ENCODE measurements at regions not wholly inside any gene's neighbourhood (a gene's known extent, or its start where the extent isn't known, plus 50 kb on each side); places are given as distances from the start of the nearest gene placed in this dataset.
A peak's percentile ranks its signal among the peaks of the same experiment; 100 is the strongest.

GRCh38 chr19:30920222-30920621 is 429.0 kb downstream of the TSHZ3 start:
- TF ChIP-seq, protein P1, sequence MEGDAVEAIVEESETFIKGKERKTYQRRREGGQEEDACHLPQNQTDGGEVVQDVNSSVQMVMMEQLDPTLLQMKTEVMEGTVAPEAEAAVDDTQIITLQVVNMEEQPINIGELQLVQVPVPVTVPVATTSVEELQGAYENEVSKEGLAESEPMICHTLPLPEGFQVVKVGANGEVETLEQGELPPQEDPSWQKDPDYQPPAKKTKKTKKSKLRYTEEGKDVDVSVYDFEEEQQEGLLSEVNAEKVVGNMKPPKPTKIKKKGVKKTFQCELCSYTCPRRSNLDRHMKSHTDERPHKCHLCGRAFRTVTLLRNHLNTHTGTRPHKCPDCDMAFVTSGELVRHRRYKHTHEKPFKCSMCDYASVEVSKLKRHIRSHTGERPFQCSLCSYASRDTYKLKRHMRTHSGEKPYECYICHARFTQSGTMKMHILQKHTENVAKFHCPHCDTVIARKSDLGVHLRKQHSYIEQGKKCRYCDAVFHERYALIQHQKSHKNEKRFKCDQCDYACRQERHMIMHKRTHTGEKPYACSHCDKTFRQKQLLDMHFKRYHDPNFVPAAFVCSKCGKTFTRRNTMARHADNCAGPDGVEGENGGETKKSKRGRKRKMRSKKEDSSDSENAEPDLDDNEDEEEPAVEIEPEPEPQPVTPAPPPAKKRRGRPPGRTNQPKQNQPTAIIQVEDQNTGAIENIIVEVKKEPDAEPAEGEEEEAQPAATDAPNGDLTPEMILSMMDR (IDR thresholded peaks at IDR 0.05): no peak
- no peak overlapping the region for H3K4me3 Mint-ChIP-seq
- DNase-seq: no peak

DNA sequence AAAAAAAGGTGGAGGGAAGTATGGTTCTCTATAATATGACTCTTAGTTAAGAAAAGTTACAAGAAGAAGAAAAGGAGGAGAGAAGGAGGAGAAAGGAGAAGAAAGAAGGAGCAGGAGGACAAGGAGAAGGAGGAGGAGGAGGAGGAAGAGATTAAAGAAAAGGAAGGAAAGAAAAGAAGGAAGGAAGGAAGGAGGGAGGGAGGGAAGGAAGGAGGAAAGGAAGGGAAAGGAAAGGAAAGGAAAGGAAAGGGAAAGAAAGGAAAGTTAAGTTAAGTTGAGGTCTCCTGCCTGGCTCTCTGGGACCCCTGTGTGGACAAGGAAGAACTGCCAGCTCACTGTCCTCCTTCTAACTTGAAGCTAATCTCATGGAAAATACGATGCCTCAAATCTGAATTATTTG is 429.5 kb downstream of the TSHZ3 start:
- TF ChIP-seq, protein P1 (IDR thresholded peaks at IDR 0.05): no peak
- peaks cover 13% of the 10 kb centered on the region for H3K4me1 Mint-ChIP-seq
- peaks cover 19% of the 10 kb centered on the region for H3K27me3 Mint-ChIP-seq (ENCODE audit: low read depth, poor library complexity)
- no peak for DNase-seq
- no peaks in the 10 kb centered on the region for H3K9me3 Mint-ChIP-seq
- H3K4me3 Mint-ChIP-seq: no peak overlapping the region
- H3K36me3 Mint-ChIP-seq (ENCODE audit: low read depth): no peaks in the 10 kb centered on the region
- H3K27ac Mint-ChIP-seq: no peak overlapping the region

More at GRCh38 chr19:30920222-30920621, 429.0 kb downstream of the TSHZ3 start:
- Mint-ChIP-seq H3K4me1 (peaks cover 9% of the 10 kb centered on the region), H3K27ac (no peak overlapping the region), H3K9me3 (no peaks in the 10 kb centered on the region), H3K27me3 (ENCODE audit: low read depth, poor library complexity) (peaks cover 19% of the 10 kb centered on the region), H3K36me3 (ENCODE audit: low read depth) (no peaks in the 10 kb centered on the region)

DNA sequence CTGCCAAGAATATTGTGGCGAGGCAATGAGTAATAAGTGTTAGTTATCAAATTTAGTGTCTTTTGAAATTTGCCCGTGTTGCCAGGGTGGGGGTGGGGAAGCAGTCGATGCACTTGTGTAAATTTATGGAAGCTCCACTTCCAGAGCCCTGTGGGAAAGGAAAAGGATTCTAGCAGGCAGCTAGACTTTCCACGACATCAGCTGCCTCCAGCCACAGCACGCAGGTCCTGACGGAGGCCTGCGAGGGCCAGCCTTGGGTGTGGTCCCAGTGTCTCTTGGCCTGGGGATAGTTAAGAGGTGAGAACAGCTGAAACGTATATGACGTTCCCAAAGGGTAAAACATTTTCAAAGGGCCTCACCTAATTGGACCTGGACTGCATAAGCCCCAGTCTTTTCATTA is 433.0 kb downstream of the TSHZ3 start:
- Mint-ChIP-seq H3K36me3 (ENCODE audit: low read depth) (no peaks in the 10 kb centered on the region), H3K9me3 (no peaks in the 10 kb centered on the region), H3K4me1 (peaks cover 32% of the 10 kb centered on the region), H3K4me3 (no peak overlapping the region), H3K27me3 (ENCODE audit: low read depth, poor library complexity) (peaks cover 16% of the 10 kb centered on the region), H3K27ac (no peak overlapping the region)
- TF ChIP-seq, protein P1 (IDR thresholded peaks at IDR 0.05): no peak
- no peak for DNase-seq

DNA sequence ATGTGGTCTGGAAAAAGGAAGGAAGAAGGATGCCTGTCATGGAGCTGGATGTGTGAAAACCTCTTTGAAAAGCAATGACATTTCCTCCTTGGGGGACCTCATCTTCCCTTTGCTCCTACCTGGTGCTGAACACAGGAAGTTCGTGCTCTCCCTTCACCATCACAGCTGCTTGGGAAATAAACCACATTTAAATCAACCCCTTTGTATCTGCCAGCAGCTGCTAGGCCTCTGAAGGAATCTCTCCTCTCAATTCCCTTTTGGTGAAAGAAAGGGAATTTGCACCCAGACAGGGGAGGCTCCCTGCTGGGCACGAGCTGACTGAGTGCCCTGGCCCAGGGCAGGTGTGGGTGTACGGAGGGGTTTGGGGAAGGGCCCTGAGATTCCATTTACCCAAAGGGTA is 437.7 kb downstream of the TSHZ3 start:
- TF ChIP-seq, protein P1 (IDR thresholded peaks at IDR 0.05): no peak
- Mint-ChIP-seq H3K27ac (no peak overlapping the region), H3K9me3 (no peaks in the 10 kb centered on the region), H3K4me1 (peaks cover 68% of the 10 kb centered on the region), H3K27me3 (ENCODE audit: low read depth, poor library complexity) (peaks cover 3% of the 10 kb centered on the region), H3K4me3 (no peak overlapping the region), H3K36me3 (ENCODE audit: low read depth) (no peaks in the 10 kb centered on the region)
- DNase-seq: no peak

DNA sequence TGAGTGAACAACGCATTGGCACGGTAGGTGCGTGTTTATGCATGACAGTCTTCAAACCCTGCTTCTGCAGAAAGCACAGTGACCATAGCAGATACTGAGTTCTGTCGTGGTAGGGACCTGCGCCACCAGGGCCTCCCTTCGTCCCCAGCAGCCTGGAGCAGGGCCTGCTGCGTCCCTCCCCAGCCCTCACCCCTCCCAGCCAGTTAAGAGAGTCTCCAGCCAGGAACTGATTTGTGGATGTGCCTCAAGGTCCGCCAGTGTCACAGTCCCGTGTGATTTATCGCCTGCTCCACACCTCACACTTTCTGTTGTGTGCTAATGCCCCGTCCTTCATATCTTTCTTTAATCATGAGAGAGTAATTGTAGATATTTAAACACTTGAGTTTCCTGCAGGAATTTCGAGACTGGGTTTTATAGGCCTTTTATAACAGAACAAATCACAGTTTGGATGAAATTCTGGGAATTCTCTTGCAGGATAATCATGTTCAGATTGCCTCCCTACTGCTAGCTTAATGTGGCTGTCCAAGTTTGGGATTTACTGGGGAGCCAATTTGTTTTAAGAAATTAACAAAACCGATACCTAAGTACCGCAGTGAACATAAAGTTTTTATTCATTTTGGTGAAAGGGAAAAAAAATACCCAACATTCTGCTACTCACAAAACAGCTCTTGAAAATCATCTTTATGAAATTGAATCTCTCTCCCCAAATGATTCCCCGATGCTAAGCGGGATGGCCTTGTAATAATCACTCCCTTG is 438.6 kb downstream of the TSHZ3 start:
- Mint-ChIP-seq H3K36me3 (ENCODE audit: low read depth) (no peaks in the 10 kb centered on the region), H3K27me3 (ENCODE audit: low read depth, poor library complexity) (peaks cover 3% of the 10 kb centered on the region), H3K4me1 (peaks cover 63% of the 10 kb centered on the region), H3K4me3 (no peak overlapping the region), H3K9me3 (no peaks in the 10 kb centered on the region), H3K27ac (peak overlapping the region; percentile 12)
- TF ChIP-seq, protein P1 (IDR thresholded peaks at IDR 0.05): no peak
- DNase-seq: peak; percentile 45

- Mint-ChIP-seq H3K4me1 (peaks cover 50% of the 10 kb centered on the region), H3K4me3 (no peak overlapping the region), H3K27ac (no peak overlapping the region), H3K27me3 (ENCODE audit: low read depth, poor library complexity) (peaks cover 3% of the 10 kb centered on the region), H3K36me3 (ENCODE audit: low read depth) (no peaks in the 10 kb centered on the region), H3K9me3 (no peaks in the 10 kb centered on the region)
- no peak for DNase-seq
- TF ChIP-seq, protein P1 (IDR thresholded peaks at IDR 0.05): no peak
These were observed 440.0 kb downstream of the TSHZ3 start for GRCh38 chr19:30909216-30909615.

Measured in nephron progenitor cell (in vitro differentiated cells).